ENCODE measurements at regions not wholly inside any gene's neighbourhood (a gene's known extent, or its start where the extent isn't known, plus 50 kb on each side); places are given as distances from the start of the nearest gene placed in this dataset.
A peak's percentile ranks its signal among the peaks of the same experiment; 100 is the strongest.
"Not testable (repeated sequence)": the region's sequence is repeated elsewhere in the genome, so short reads cannot be mapped to it uniquely, and the experiment has no call there.

DNA sequence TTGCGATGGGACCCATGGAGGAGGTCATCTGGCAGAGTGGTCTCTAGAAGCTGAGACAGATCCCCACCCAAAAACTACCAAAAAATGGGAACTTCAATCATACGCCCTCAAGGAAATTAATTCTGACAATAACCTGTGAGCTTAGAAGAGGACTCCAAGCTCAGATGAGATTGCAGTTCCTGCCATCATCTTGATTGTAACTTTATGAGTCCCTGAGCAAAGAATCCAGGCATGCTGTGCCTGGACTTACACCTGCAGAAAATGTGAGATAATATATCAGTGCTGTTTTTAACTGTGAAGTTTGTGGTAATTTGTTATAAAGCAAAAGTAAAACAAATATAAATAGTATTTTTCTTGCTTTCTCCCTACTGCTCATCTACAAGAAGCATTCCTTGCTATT is 299.6 kb upstream of the MBL2 start:
- DNase-seq (ENCODE audit: low spot score), result no peak

- DNase-seq (ENCODE audit: low spot score), result no peak
Measured at GRCh38 chr10:53071505-53072125, 299.0 kb upstream of the MBL2 start.

- no peak for DNase-seq (ENCODE audit: low spot score)
Measured at GRCh38 chr10:53069013-53069412, 296.4 kb upstream of the MBL2 start.

DNA sequence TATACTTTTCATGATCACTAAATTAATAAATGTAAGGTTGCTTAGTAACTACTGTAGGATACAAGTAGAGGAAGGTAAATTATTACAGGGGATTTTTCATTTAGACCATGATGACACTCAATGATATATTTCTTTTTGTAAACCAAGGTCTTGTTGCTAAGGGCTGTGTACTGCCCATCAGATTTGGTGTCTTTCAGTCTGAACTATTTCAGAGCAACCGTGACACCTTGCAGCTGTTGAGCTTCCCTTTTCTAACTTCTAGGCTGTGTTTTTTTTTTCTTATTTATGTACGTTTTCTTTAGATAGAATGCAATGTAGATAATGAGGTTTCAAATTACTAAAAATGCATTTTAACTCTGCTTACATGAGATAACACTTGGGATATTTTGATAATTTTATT is 292.0 kb upstream of the MBL2 start:
- DNase-seq (ENCODE audit: low spot score), result no peak

GRCh38 chr10:53063805-53064204 is 291.2 kb upstream of the MBL2 start:
- no peak for DNase-seq (ENCODE audit: low spot score)

- no peak for DNase-seq (ENCODE audit: low spot score)
Measured at GRCh38 chr10:53052521-53053164, 280.1 kb upstream of the MBL2 start.

- no peak for DNase-seq (ENCODE audit: low spot score)
Measured at GRCh38 chr10:53045315-53045714, 272.7 kb upstream of the MBL2 start.

DNA sequence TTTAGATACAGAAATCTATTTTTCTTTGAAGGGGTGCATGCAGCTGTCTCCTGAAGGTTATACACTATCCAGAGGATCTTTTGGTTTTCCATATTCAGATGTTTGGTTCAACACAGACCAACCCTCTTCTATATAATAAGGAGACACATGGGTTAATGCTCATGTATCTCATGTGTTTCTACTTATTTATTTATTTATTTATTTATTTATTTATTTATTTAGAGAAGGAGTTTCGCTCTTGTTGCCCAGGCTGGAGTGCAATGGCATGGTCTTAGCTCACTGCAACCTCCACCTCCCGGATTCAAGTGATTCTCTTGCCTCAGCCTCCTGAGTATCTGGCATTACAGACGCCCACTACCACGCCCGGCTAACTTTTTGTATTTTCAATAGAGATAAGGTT is 263.2 kb upstream of the MBL2 start:
- not testable (repeated sequence) for DNase-seq (ENCODE audit: low spot score)

DNA sequence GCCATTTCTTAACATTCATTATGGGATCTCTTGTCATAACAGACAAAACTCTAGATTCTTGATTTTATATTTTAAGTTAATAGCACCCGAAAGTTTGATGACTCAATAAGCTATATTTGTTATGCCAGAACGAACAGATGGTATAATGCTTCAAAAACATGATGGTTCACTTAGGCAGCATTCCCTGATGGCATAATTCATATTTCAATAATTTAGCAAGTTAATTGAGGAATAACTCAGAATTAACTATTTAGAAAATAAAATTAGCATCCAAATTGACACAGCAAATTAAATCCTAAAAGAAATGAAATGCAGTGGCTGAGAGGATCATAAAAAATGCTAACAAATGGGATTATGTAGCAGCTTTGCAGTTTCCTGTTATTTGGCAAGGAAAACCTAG is 260.8 kb upstream of the MBL2 start:
- DNase-seq (ENCODE audit: low spot score), result no peak

- not testable (repeated sequence) for DNase-seq (ENCODE audit: low spot score)
Measured at GRCh38 chr10:53029872-53030849, 257.6 kb upstream of the MBL2 start.

- no peak for DNase-seq (ENCODE audit: low spot score)
Measured at GRCh38 chr10:53029449-53029848, 256.9 kb upstream of the MBL2 start.

- not testable (repeated sequence) for DNase-seq (ENCODE audit: low spot score)
Measured at GRCh38 chr10:53025765-53026164, 253.2 kb upstream of the MBL2 start.

DNA sequence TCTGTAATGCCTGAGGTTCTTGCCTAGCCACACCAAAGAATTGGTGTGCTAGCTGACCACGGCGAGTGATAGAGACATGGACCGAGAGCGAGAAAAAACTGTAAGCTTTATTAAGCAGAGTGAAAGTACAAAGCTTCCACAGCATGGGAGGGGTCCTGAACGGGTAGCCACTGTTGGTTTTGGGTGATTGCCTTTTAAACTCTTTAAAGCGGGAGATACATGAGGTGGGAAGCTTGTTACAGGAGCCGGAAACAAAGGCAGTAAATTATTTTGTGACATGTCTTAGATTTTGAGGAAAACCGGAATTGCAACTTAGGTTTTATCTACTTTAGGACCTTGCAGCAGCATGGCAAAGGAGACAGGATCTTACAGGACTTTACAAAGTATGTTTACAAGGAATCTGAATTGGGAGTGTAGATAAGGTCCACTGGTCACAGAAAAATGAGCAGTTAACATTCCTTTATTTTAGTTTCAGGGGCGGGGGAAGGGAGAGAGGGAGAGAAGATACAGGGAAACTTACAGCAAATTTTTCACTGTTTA is 252.7 kb upstream of the MBL2 start:
- DNase-seq (ENCODE audit: low spot score), result peak; percentile 17

GRCh38 chr10:53023411-53023810 is 250.8 kb upstream of the MBL2 start:
- DNase-seq (ENCODE audit: low spot score), result no peak

DNA sequence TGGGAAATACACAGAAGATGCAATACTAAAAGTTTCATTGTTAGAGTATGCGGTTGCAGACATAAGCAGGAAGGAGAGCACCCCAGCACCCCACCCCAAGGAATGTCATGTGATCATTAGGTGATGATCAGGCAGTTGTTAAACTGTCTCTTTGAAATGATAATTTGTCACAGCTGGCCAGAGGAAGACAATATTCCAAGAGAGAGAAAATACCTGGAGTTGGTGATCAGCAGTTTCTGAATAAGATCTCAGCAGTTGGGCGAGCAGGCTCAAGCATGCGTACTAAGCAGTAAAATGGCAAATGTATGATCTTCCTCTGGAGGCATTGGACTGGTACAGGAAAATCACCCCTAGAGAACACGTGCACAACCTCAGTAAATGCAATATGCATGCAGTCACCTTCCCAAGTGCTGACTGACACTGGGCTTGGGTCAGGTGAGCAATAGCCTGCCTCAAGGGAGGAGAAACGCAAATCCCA is 250.1 kb upstream of the MBL2 start:
- DNase-seq (ENCODE audit: low spot score), result no peak

DNA sequence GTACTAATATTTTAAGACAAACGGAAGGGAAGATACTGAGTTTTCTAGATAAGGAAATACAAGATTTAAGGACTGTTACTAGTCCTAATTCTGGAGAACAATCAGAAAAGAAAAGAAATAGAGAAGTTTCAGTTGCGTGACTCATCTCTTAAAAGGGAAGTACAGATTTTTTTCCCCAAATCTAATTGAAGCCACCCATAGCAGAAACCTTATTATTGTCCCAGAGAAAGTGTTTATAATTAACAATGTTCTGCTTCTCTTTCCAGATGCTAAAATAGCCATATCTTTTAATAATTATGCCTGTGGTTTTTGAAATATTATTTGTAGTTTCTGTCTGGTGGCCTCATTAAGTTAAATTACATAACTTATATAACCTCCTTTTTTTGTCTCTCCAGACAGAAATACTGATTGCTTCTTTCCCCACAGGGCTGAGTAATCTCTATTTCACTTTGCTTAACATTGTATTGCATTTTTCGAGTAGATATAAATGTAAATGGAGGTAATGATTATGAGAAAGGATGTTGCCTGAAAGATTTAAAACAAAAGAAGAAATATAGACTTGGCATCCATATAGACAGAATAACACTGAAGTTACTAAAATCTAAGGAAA is 240.7 kb upstream of the MBL2 start:
- no peak for DNase-seq (ENCODE audit: low spot score)

DNA sequence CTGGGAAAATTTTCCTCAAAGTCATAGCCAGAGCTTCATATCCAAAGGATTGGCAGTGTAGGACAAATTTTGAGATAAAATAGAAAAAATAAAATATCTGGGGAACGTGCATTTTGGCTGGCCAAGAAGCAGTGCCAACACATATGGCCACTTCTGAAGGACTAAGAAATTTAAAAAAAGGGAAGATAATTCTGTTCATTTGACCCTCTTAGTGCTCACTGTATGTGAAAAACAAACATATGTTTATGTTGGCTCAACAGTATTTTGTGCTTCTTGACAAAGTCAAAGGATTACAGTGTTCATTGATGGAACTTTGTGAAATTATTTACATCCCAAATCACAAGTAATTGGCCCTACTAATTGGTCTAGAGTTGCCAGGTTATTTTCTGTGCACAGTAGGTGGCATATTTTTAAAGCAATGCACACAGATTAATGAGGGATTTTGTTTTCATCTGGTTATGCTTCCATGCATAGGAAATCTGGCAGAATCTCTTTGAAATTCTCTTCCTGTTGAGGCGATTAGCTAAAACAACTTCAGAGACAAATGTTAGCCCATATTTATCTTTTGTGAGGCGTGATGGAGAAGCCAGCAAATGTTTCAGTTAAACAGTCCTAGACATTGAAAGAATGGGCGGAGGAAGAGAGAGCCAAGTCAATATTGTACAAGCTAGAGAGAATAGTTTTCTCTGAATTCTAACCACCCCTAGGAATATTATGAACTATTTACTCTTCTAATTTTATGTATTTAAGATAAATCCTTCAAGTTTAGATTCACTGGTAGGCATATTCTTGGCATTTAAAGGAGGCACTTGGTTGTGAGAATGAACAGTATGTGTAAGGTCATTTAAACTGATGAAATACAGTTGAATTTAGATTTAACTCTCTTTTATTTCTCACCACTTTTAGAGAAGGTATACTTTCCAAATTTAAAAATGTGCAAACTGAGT is 237.7 kb upstream of the MBL2 start:
- no peak for DNase-seq (ENCODE audit: low spot score)

- DNase-seq (ENCODE audit: low spot score), result no peak
Measured at GRCh38 chr10:53007527-53007842, 234.9 kb upstream of the MBL2 start.

DNA sequence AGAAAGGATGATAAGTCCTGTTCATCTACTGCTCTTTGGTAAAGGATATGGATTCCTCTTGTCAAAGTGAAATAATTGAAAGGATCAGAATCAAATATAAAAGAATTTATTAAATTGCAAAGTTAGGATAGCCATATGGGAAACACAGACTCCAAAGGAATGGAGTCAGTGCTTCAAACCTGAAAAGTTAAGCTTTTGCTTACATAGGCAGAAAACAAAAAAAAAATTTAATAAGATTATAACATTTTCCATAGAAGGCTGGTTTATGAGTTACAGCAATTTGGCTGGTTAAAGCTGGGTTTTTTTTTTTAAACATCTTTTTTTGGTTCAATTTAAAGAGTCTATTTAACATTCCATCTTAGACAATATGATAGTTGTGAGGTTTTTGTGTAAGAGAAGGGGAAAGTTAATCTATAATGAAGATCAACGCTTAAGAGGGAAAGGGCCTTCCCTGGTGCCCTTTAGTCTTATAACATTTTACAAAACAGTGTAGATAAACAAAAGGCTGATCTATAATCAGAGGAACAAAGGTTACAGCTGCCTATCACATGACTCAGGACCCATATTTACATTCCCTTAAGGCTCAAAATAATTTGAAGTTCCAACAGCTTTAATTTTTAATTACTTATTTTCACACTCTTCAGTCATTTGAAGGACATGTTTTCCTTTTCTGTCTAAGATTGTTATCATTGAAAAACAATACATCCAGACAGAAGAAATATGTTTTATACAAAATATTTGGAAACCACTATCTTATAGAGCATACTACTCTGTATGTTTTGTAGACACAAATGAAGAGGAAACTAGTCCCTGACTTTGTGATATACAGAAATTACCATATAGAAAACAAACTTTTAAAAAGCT is 234.3 kb upstream of the MBL2 start:
- no peak for DNase-seq (ENCODE audit: low spot score)

All from SW480 (cell line).